HEK293T (cell line): ENCODE measurements at regions not wholly inside any gene's neighbourhood (a gene's known extent, or its start where the extent isn't known, plus 50 kb on each side); places are given as distances from the start of the nearest gene placed in this dataset.

Experiments used
- BHLHE40 ChIP-seq: fragments of 450-650 bp; IDR thresholded peaks from 2 replicates; pipeline ENCODE4 v1.6.1; 2016; ENCODE audit warnings: mild to moderate bottlenecking, moderate library complexity, borderline replicate concordance
- CTBP1 ChIP-seq: fragments of 450-650 bp; IDR thresholded peaks from 2 replicates; pipeline ENCODE4 v1.6.1; 2016; ENCODE audit warnings: borderline replicate concordance
- ELF4 ChIP-seq: fragments of 450-650 bp; IDR thresholded peaks from 2 replicates; pipeline ENCODE4 v1.6.1; 2017; ENCODE audit warnings: antibody characterized with exemption
- FOXK2 ChIP-seq: fragments of 450-650 bp; IDR thresholded peaks from 2 replicates; pipeline ENCODE4 v1.6.1; 2016; ENCODE audit warnings: mild to moderate bottlenecking
- FOXM1 ChIP-seq: fragments of 450-650 bp; IDR thresholded peaks from 2 replicates; pipeline ENCODE4 v1.6.1; 2017; ENCODE audit warnings: mild to moderate bottlenecking, borderline replicate concordance
- HDGF ChIP-seq: fragments of 450-650 bp; IDR thresholded peaks from 2 replicates; pipeline ENCODE4 v1.6.1; 2017; ENCODE audit warnings: antibody characterized with exemption, borderline replicate concordance
- LEF1 ChIP-seq: fragments of 450-650 bp; IDR thresholded peaks from 2 replicates; pipeline ENCODE4 v1.6.1; 2017; ENCODE audit warnings: mild to moderate bottlenecking, borderline replicate concordance
- NFRKB ChIP-seq: fragments of 450-650 bp; IDR thresholded peaks from 2 replicates; pipeline ENCODE4 v1.6.1; 2016; ENCODE audit warnings: mild to moderate bottlenecking, moderate library complexity
- SP1 ChIP-seq: fragments of 450-650 bp; IDR thresholded peaks from 2 replicates; pipeline ENCODE4 v1.6.1; 2017
- SUZ12 ChIP-seq: fragments of 450-650 bp; IDR thresholded peaks from 2 replicates; pipeline ENCODE4 v1.6.1; 2016; ENCODE audit warnings: mild to moderate bottlenecking
- TF ChIP-seq, protein P1 (sequence below): fragments of 450-650 bp; IDR thresholded peaks from 2 replicates; pipeline ENCODE4 v1.6.1; 2016

DNA sequence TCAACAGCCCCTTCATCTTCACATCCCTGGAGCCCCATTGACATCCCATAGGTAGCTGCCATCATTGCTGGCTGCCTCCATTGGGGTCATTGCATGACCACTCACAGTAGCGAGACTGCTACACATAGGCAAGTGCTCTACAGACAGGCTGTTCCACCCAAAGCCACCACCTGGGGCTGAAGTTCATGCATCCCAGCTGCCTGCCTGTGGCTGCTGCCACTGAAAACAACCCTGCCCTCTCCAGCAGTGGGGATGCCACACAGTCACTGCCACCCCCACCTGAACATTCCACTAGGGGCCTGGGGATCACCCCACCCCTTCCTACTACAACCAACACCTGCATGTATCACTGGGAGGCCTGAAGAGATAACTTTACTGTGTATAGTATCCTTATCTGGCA is 59.5 kb upstream of the CTAGE1 start:
- TF ChIP-seq CTBP1 = no peak
- no peak for TF ChIP-seq SUZ12
- TF ChIP-seq BHLHE40 = no peak
- TF ChIP-seq FOXK2 = no peak
- TF ChIP-seq NFRKB = no peak
- TF ChIP-seq, protein P1, sequence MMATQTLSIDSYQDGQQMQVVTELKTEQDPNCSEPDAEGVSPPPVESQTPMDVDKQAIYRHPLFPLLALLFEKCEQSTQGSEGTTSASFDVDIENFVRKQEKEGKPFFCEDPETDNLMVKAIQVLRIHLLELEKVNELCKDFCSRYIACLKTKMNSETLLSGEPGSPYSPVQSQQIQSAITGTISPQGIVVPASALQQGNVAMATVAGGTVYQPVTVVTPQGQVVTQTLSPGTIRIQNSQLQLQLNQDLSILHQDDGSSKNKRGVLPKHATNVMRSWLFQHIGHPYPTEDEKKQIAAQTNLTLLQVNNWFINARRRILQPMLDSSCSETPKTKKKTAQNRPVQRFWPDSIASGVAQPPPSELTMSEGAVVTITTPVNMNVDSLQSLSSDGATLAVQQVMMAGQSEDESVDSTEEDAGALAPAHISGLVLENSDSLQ = no peak
- TF ChIP-seq SP1 = no peak
- TF ChIP-seq FOXM1 = no peak
- TF ChIP-seq HDGF = no peak
- no peak for TF ChIP-seq ELF4
- no peak for TF ChIP-seq LEF1
